Progenitor cell of endocrine pancreas (in vitro differentiated cells): ENCODE measurements at regions not wholly inside any gene's neighbourhood (a gene's known extent, or its start where the extent isn't known, plus 50 kb on each side); places are given as distances from the start of the nearest gene placed in this dataset.

ENCODE experiments used
- DNase-seq: peaks from one replicate; pipeline ENCODE4 v3.0.0; 2021; ENCODE audit warnings: low spot score; ENCODE audit not compliant: unreplicated experiment
- H3K27ac Mint-ChIP-seq: 2 replicates; pipeline ENCODE4 v1.8.0; 2021; ENCODE audit warnings: mild to moderate bottlenecking, moderate library complexity, mixed read lengths
- H3K27me3 Mint-ChIP-seq: 2 replicates; pipeline ENCODE4 v1.8.0; 2021; ENCODE audit warnings: mixed read lengths
- H3K36me3 Mint-ChIP-seq: 2 replicates; pipeline ENCODE4 v1.8.0; 2022; ENCODE audit warnings: mixed read lengths; ENCODE audit not compliant: insufficient read depth
- H3K4me1 Mint-ChIP-seq: 2 replicates; pipeline ENCODE4 v1.8.0; 2021; ENCODE audit warnings: low read depth, mixed read lengths
- H3K4me3 Mint-ChIP-seq: 2 replicates; pipeline ENCODE4 v1.8.0; 2021; ENCODE audit warnings: low read depth, mild to moderate bottlenecking, moderate library complexity, mixed read lengths
- H3K9me3 Mint-ChIP-seq: 2 replicates; pipeline ENCODE4 v1.8.0; 2021; ENCODE audit warnings: low read depth, mixed read lengths
- CTCF ChIP-seq: fragments of 200-600 bp; sonication (generic); IDR thresholded peaks from one replicate; pipeline ENCODE4 v1.5.0; 2021; ENCODE audit warnings: antibody characterized with exemption, mild to moderate bottlenecking; ENCODE audit not compliant: unreplicated experiment

- Mint-ChIP-seq H3K36me3 (peaks cover 1% of the 10 kb centered on the region), H3K27ac (no peak overlapping the region), H3K4me1 (no peaks in the 10 kb centered on the region), H3K27me3 (peaks cover 18% of the 10 kb centered on the region), H3K9me3 (peaks cover 7% of the 10 kb centered on the region), H3K4me3 (no peak overlapping the region)
- no peak for DNase-seq
- no peak for TF ChIP-seq CTCF
Observed at GRCh38 chr13:106260352-106260751, 275.1 kb downstream of the EFNB2 start.

DNA sequence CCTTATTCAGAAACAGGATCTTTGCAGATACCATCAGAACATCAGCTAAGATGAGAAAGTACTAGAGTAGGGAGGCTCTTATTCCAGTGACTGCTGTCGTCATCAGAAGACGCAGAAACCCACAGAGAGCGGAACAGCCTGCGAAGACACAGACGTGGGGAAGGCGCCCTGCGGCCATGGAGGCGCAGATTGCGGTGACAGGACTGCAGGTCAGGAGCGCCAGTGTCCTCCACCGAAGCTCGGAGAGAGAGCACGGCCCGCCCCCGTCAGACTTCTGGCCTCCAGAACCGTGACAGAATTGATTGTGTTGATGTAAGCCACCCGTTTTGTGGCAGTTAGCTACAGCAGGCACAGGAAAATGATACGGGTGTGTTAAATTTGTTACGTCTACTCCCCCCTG, 275.5 kb downstream of the EFNB2 start:
- TF ChIP-seq CTCF = no peak
- peaks cover 1% of the 10 kb centered on the region for H3K36me3 Mint-ChIP-seq
- H3K27me3 Mint-ChIP-seq = peaks cover 18% of the 10 kb centered on the region
- no peaks in the 10 kb centered on the region for H3K4me1 Mint-ChIP-seq
- no peak overlapping the region for H3K4me3 Mint-ChIP-seq
- no peak overlapping the region for H3K27ac Mint-ChIP-seq
- DNase-seq = no peak
- H3K9me3 Mint-ChIP-seq = peaks cover 7% of the 10 kb centered on the region

GRCh38 chr13:106246666-106247188, 288.7 kb downstream of the EFNB2 start:
- Mint-ChIP-seq H3K27ac (no peak overlapping the region), H3K36me3 (no peaks in the 10 kb centered on the region), H3K4me1 (peaks cover 18% of the 10 kb centered on the region), H3K27me3 (peaks cover 3% of the 10 kb centered on the region), H3K9me3 (peaks cover 1% of the 10 kb centered on the region), H3K4me3 (no peak overlapping the region)
- no peak for DNase-seq
- TF ChIP-seq CTCF = no peak

- peaks cover 21% of the 10 kb centered on the region for H3K4me1 Mint-ChIP-seq
- DNase-seq = no peak
Observed at GRCh38 chr13:106246242-106246641, 289.2 kb downstream of the EFNB2 start.

DNA sequence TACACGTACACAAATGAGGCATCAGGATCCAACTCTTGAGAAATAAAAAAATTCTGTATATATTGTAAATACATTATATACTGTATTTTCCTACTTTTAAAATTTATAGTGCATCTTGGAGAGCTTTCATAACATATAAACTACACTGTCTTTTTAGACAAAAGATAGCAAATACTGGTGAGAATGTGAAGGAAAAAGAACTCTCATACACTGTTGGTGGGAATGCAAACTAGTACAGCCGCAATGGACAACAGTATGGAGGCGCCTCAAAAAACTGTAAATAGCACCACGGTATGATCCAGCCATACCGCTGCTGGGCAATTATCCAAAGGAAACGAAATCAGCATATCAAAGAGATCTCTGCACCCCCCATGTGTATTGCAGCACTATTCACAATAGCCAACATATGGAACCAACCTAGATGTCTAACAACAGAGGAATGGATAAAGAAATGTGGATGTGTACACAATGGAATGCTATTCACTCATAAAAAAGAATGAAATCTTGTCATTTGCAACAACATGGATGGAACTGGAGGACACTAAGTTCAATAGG, 292.4 kb downstream of the EFNB2 start:
- H3K9me3 Mint-ChIP-seq = no peaks in the 10 kb centered on the region
- no peak for DNase-seq
- H3K4me1 Mint-ChIP-seq = peaks cover 26% of the 10 kb centered on the region
- H3K36me3 Mint-ChIP-seq = no peaks in the 10 kb centered on the region
- no peak overlapping the region for H3K4me3 Mint-ChIP-seq
- H3K27me3 Mint-ChIP-seq = no peaks in the 10 kb centered on the region
- H3K27ac Mint-ChIP-seq = no peak overlapping the region
- no peak for TF ChIP-seq CTCF

More at GRCh38 chr13:106246242-106246641, 289.2 kb downstream of the EFNB2 start:
- no peaks in the 10 kb centered on the region for H3K36me3 Mint-ChIP-seq
- H3K4me3 Mint-ChIP-seq = no peak overlapping the region
- no peak overlapping the region for H3K27ac Mint-ChIP-seq
- TF ChIP-seq CTCF = no peak
- peaks cover 3% of the 10 kb centered on the region for H3K27me3 Mint-ChIP-seq
- H3K9me3 Mint-ChIP-seq = no peaks in the 10 kb centered on the region
